ENCODE measurements at regions not wholly inside any gene's neighbourhood (a gene's known extent, or its start where the extent isn't known, plus 50 kb on each side); places are given as distances from the start of the nearest gene placed in this dataset.

- Histone ChIP-seq H3K14ac (ENCODE audit: insufficient read length) (no peak overlapping the region), H2BK12ac (ENCODE audit: low read depth, low read length) (no peak overlapping the region), H2AK5ac (ENCODE audit: low read depth, low read length) (no peak overlapping the region), H3K36me3 (ENCODE audit: control insufficient read depth in 2 of 4, insufficient read depth in 4 of 4, low read length in 3 of 4) (no peaks in the 10 kb centered on the region), H3K4me2 (ENCODE audit: insufficient read depth in 1 of 2, low read depth in 2 of 2, low read length in 2 of 2) (no peak overlapping the region), H3K79me1 (ENCODE audit: low read depth, low read length) (no peaks in the 10 kb centered on the region), H3K23me2 (ENCODE audit: low read depth, low read length) (no peaks in the 10 kb centered on the region), H3K4me3 (ENCODE audit: extremely low read depth in 1 of 4, insufficient read depth in 2 of 4, low read depth in 3 of 4, low read length in 4 of 4) (no peak overlapping the region), H3K9me3 (ENCODE audit: insufficient read depth in 2 of 2, low read depth in 1 of 2, low read length in 1 of 2) (no peaks in the 10 kb centered on the region), H3K27ac (ENCODE audit: low read depth, low read length) (no peak overlapping the region), H3K4me1 (replicated peaks in 1 of 4; ENCODE audit: control insufficient read depth in 3 of 4, insufficient read depth in 4 of 4, low read length in 3 of 4) (peaks cover 0 to 3% (median 0%) of the 10 kb centered on the region in 4 experiments; a peak in 1 of 7 replicates), H3K23ac (ENCODE audit: insufficient read length) (no peak overlapping the region), H3K4ac (replicated peaks; ENCODE audit: insufficient read length, low read depth, low read length) (no peak overlapping the region), H3K56ac (replicated peaks; ENCODE audit: insufficient read length, low read depth, low read length) (no peak overlapping the region), H2BK15ac (ENCODE audit: low read length) (no peak overlapping the region), H3K18ac (ENCODE audit: extremely low read depth, low read length) (no peak overlapping the region), H4K20me1 (replicated peaks in 1 of 2; ENCODE audit: control insufficient read depth in 1 of 2, insufficient read depth in 2 of 2, low read length in 2 of 2) (no peaks in the 10 kb centered on the region), H3K79me2 (ENCODE audit: control insufficient read depth in 1 of 2, insufficient read depth in 2 of 2, low read length in 2 of 2) (no peaks in the 10 kb centered on the region), H2BK120ac (replicated peaks; ENCODE audit: low read depth, low read length) (no peak overlapping the region), H4K8ac (ENCODE audit: extremely low read depth, insufficient read depth, low read length) (no peak overlapping the region), H3K9ac (replicated peaks in 1 of 4; ENCODE audit: extremely low read depth in 1 of 4, low read depth in 3 of 4, low read length in 3 of 4) (no peak overlapping the region), H2BK20ac (ENCODE audit: low read length) (no peak overlapping the region), H2AFZ (ENCODE audit: low read length) (no peak overlapping the region), H4K5ac (ENCODE audit: insufficient read length, low read depth, low read length) (no peak overlapping the region), H3K27me3 (replicated peaks in 1 of 4; ENCODE audit: control insufficient read depth in 3 of 4, extremely low read depth in 1 of 4, insufficient read depth in 3 of 4, low read length in 3 of 4) (no peaks in the 10 kb centered on the region), H2BK5ac (ENCODE audit: low read depth, low read length) (no peak overlapping the region), H4K91ac (replicated peaks; ENCODE audit: insufficient read length, low read length) (no peak overlapping the region)
- no peak for FAIRE-seq
- ChIA-PET CTCF (ENCODE audit: partially characterized antibody) (no interaction called here), POLR2A (ENCODE audit: partially characterized antibody) (no interaction called here)
- DNase-seq (ENCODE audit: low read depth in 1 of 2, low spot score in 2 of 2), result no peak
- TF ChIP-seq BRCA1 (IDR thresholded peaks at IDR 0.05; ENCODE audit: low read depth, low read length) (no peak), RBBP5 (IDR thresholded peaks at IDR 0.05; ENCODE audit: borderline replicate concordance, low read depth, low read length) (no peak), TAF1 (IDR thresholded peaks at IDR 0.05; ENCODE audit: low read depth, low read length) (no peak), MAFK (IDR thresholded peaks at IDR 0.05; ENCODE audit: low read depth, low read length) (no peak), CBX5 (IDR thresholded peaks at IDR 0.05; ENCODE audit: low read depth, low read length) (no peak), PHF8 (conservative IDR thresholded peaks at IDR 0.05; ENCODE audit: low read depth, low read length) (no peak), HDAC6 (IDR thresholded peaks at IDR 0.05; ENCODE audit: low read depth, low read length) (no peak), ASH2L (IDR thresholded peaks at IDR 0.05; ENCODE audit: low read length) (no peak)
- 93% methylated on average over 11 of the region's 11 CpGs; no CpG with 5 or more reads in 1 of the 2 experiments for WGBS, 2 experiments (ENCODE audit: extremely low coverage in 1 of 2, insufficient coverage in 1 of 2, insufficient read length in 1 of 2, insufficient replicate concordance in 2 of 2, low coverage in 1 of 2, low lambda C conversion rate in 2 of 2, missing lambda C conversion rate in 1 of 2)
These were observed 785.6 kb downstream of the NR4A2 start for GRCh38 chr2:155546721-155547555.

Measured in H1 (cell line).